Kidney epithelial cell (primary cell): ENCODE measurements at regions not wholly inside any gene's neighbourhood (a gene's known extent, or its start where the extent isn't known, plus 50 kb on each side); places are given as distances from the start of the nearest gene placed in this dataset.

Source experiments
- DNase-seq: peaks from one replicate; pipeline ENCODE4 v3.0.0-alpha.2; 2010; ENCODE audit warnings: low read depth
- H3K27me3 ChIP-seq: 2 replicates; pipeline ENCODE4 v1.6.0; 2011; ENCODE audit warnings: low read length; ENCODE audit not compliant: control insufficient read depth, insufficient read depth
- H3K36me3 ChIP-seq: 2 replicates; pipeline ENCODE4 v1.5.1; 2011; ENCODE audit warnings: low read length; ENCODE audit not compliant: control insufficient read depth, insufficient read depth
- H3K4me3 ChIP-seq: 2 replicates; pipeline ENCODE4 v1.5.1; 2011; ENCODE audit warnings: low read depth, mild to moderate bottlenecking, control low read depth, low read length
- TF ChIP-seq, protein P1 (sequence below): IDR thresholded peaks from 2 replicates; pipeline ENCODE4 v1.5.1; 2011; ENCODE audit warnings: mild to moderate bottlenecking, moderate library complexity, low read length, control low read depth, inconsistent platforms; ENCODE audit not compliant: insufficient read depth, poor library complexity, severe bottlenecking

DNA sequence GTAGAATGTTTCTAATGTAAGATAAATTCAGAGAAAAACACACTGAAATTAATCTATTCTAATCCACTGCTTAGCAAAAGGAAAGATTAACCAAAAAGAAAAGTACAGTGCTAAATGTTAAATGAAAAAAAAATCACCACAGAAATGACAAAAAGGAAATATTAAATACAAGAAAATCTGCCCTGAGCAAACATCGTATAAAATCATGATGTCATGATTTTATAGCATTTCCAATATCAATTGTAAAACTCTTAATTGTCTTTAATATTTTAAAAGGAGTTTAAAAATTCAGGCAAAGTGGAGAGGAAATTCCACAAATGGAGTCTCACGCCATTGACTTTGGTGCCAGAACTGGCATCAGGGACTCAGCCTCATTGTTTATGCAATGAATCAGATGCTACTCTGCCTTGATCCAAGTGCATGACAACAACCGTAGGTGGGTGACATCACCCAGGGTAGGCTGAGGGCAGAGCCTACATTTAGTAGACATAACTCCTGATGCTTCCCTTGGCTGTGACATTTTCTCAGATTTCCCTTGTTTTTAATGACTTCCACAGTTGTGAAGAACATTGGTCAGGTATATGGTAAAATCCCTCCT, 696.8 kb downstream of the SEMA5A start:
- DNase-seq = peak; percentile 76
- no peak overlapping the region for H3K4me3 ChIP-seq
- H3K27me3 ChIP-seq = no peaks in the 10 kb centered on the region
- TF ChIP-seq, protein P1, sequence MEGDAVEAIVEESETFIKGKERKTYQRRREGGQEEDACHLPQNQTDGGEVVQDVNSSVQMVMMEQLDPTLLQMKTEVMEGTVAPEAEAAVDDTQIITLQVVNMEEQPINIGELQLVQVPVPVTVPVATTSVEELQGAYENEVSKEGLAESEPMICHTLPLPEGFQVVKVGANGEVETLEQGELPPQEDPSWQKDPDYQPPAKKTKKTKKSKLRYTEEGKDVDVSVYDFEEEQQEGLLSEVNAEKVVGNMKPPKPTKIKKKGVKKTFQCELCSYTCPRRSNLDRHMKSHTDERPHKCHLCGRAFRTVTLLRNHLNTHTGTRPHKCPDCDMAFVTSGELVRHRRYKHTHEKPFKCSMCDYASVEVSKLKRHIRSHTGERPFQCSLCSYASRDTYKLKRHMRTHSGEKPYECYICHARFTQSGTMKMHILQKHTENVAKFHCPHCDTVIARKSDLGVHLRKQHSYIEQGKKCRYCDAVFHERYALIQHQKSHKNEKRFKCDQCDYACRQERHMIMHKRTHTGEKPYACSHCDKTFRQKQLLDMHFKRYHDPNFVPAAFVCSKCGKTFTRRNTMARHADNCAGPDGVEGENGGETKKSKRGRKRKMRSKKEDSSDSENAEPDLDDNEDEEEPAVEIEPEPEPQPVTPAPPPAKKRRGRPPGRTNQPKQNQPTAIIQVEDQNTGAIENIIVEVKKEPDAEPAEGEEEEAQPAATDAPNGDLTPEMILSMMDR = no peak
- no peaks in the 10 kb centered on the region for H3K36me3 ChIP-seq

DNA sequence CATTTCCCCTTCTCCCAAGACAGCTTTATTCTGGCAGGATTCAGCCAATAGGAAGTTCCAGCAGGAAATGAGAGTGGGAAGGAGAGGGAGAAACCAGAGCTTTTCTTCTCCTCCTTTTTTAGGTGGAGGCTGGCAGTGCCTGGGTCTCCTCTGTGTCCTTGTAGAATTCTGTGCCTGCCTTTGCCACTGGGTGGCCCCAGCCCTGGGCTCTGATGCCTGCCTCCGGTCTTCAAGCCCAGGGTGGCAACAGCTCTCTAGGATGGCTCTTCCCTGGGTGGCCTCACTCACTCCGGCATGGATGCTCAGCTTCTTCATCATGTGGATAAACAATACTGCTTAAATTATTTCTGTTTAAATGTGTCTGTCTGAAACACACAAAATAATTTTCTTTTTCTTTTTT, 694.8 kb downstream of the SEMA5A start:
- no peaks in the 10 kb centered on the region for H3K27me3 ChIP-seq
- H3K36me3 ChIP-seq = no peaks in the 10 kb centered on the region
- no peak for DNase-seq
- TF ChIP-seq, protein P1 = peak; percentile 20
- no peak overlapping the region for H3K4me3 ChIP-seq

DNA sequence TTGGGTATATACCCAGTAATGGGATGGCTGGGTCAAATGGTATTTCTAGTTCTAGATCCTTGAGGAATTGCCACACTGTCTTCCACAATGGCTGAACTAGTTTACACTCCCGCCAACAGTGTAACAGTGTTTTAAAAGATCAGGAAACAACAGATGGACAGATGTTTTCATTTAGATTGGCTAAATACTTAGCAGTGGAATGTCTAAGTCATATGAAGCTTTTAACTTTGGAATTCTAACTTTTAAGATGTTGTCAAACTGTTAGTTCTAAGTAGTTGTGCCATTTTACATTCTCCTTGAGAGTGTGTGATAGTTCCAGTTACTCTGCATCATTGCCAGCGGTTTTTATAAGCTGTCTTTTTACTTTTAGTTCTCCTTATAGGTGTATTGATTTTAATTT, 688.8 kb downstream of the SEMA5A start:
- H3K4me3 ChIP-seq = no peak overlapping the region
- no peaks in the 10 kb centered on the region for H3K27me3 ChIP-seq
- TF ChIP-seq, protein P1 = no peak
- no peak for DNase-seq
- no peaks in the 10 kb centered on the region for H3K36me3 ChIP-seq

DNA sequence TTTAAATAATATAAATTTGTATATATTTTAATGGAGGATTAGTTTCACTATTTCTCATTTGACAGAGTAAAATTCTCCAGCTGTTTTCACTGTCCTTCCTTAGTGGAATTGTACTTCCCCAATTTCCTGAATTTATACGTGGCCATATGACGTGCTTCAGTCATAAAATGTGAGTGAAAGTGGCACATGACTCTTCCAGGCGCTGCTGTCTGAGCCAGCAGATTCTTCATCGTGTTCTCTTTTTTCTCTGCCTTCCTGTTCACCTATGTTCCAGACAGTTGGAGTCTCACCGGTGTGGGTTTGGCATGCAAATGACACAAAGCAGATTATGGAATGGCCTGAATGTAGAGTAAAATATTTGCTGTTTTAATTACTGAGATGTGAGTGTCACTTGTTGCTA, 684.1 kb downstream of the SEMA5A start:
- Histone ChIP-seq H3K4me3 (no peak overlapping the region), H3K36me3 (no peaks in the 10 kb centered on the region), H3K27me3 (no peaks in the 10 kb centered on the region)
- DNase-seq = no peak
- TF ChIP-seq, protein P1 = no peak

DNA sequence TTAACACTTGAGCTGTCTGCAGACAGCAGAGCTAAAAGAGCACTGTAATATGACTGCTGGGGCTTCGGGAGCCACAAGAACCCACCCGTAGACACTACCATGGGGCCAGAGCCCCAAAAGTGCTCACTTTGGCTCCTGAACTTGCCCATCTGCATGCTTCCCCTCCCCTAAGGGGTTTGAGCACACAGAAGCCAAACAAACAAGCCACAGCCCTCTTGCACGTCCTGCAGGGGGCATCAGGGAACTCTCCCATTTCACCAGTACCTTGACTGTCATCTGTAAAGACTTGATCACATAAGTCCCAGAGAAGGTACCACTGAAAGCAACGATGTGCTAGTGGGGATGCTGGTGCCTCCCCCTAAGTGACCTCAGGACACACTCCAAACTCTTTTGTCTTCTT, 681.8 kb downstream of the SEMA5A start:
- no peak overlapping the region for H3K4me3 ChIP-seq
- no peak for DNase-seq
- H3K36me3 ChIP-seq = no peaks in the 10 kb centered on the region
- H3K27me3 ChIP-seq = no peaks in the 10 kb centered on the region
- TF ChIP-seq, protein P1 = peak; percentile 48

DNA sequence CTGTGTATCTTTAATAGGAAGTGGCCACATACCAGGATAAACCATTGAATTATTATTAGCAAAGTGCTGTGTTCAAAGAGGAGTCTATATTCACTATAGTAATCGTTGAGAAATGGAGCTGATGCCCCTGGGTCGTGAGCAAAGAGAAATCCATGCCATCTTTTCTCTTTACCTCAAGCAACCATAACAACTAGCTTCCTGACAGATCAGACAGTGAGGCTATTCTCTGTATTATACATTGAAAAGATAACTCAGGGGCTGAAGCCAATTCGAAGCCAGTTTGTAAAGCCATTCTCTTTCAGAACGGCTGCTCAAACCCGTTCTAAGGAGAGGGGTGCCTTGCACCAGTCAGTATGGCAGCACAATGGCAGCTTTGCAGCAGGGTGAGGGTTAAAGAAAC, 680.6 kb downstream of the SEMA5A start:
- TF ChIP-seq, protein P1 = no peak
- H3K27me3 ChIP-seq = no peaks in the 10 kb centered on the region
- no peak for DNase-seq
- no peak overlapping the region for H3K4me3 ChIP-seq
- H3K36me3 ChIP-seq = no peaks in the 10 kb centered on the region
